ENCODE measurements at regions not wholly inside any gene's neighbourhood (a gene's known extent, or its start where the extent isn't known, plus 50 kb on each side); places are given as distances from the start of the nearest gene placed in this dataset.

DNA sequence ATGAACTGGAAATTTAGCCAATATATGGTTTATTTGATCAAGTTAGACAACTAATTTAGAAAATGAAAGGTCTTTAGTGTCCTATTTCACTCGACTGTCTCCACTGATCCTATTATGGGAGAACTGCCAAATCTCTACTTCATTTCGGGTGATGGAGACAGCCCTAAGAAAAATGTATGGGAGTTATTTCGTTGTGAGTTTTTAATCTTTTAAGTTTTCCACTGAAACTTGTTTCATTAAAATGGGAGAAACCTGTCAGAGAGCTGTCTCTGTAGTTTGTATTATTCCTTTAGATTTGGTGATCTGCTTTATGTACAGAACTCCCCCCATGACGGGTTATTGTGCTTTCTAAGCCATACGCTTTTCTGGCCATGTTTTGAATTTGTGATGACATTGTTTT lies 899.7 kb downstream of the ADGRL2 start:
- TF ChIP-seq TCF12 (IDR thresholded peaks at IDR 0.05; ENCODE audit: low read depth) (no peak), YY1 (IDR thresholded peaks at IDR 0.05; ENCODE audit: low read depth) (no peak), NFIC (IDR thresholded peaks at IDR 0.05) (no peak), EGR1 (IDR thresholded peaks at IDR 0.05) (no peak), TAF1 (IDR thresholded peaks at IDR 0.05; ENCODE audit: low read depth) (no peak), TEAD4 (IDR thresholded peaks at IDR 0.05) (no peak), RAD21 (IDR thresholded peaks at IDR 0.05; ENCODE audit: low read depth) (no peak), CREB1 (IDR thresholded peaks at IDR 0.05; ENCODE audit: low read depth) (no peak), FOXM1 (IDR thresholded peaks at IDR 0.05; ENCODE audit: borderline replicate concordance, low read depth) (no peak), CEBPB (IDR thresholded peaks at IDR 0.05) (no peak), ZBTB7A (IDR thresholded peaks at IDR 0.05; ENCODE audit: low read depth) (no peak), EP300 (IDR thresholded peaks at IDR 0.05; ENCODE audit: borderline replicate concordance) (no peak)
- TF ChIP-seq, protein P1, sequence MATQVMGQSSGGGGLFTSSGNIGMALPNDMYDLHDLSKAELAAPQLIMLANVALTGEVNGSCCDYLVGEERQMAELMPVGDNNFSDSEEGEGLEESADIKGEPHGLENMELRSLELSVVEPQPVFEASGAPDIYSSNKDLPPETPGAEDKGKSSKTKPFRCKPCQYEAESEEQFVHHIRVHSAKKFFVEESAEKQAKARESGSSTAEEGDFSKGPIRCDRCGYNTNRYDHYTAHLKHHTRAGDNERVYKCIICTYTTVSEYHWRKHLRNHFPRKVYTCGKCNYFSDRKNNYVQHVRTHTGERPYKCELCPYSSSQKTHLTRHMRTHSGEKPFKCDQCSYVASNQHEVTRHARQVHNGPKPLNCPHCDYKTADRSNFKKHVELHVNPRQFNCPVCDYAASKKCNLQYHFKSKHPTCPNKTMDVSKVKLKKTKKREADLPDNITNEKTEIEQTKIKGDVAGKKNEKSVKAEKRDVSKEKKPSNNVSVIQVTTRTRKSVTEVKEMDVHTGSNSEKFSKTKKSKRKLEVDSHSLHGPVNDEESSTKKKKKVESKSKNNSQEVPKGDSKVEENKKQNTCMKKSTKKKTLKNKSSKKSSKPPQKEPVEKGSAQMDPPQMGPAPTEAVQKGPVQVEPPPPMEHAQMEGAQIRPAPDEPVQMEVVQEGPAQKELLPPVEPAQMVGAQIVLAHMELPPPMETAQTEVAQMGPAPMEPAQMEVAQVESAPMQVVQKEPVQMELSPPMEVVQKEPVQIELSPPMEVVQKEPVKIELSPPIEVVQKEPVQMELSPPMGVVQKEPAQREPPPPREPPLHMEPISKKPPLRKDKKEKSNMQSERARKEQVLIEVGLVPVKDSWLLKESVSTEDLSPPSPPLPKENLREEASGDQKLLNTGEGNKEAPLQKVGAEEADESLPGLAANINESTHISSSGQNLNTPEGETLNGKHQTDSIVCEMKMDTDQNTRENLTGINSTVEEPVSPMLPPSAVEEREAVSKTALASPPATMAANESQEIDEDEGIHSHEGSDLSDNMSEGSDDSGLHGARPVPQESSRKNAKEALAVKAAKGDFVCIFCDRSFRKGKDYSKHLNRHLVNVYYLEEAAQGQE (IDR thresholded peaks at IDR 0.05; ENCODE audit: low read depth), result no peak
- TF ChIP-seq, protein P2, sequence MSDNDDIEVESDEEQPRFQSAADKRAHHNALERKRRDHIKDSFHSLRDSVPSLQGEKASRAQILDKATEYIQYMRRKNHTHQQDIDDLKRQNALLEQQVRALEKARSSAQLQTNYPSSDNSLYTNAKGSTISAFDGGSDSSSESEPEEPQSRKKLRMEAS (IDR thresholded peaks at IDR 0.05), result no peak
- TF ChIP-seq, protein P3, sequence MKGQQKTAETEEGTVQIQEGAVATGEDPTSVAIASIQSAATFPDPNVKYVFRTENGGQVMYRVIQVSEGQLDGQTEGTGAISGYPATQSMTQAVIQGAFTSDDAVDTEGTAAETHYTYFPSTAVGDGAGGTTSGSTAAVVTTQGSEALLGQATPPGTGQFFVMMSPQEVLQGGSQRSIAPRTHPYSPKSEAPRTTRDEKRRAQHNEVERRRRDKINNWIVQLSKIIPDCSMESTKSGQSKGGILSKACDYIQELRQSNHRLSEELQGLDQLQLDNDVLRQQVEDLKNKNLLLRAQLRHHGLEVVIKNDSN (IDR thresholded peaks at IDR 0.05), result no peak

DNA sequence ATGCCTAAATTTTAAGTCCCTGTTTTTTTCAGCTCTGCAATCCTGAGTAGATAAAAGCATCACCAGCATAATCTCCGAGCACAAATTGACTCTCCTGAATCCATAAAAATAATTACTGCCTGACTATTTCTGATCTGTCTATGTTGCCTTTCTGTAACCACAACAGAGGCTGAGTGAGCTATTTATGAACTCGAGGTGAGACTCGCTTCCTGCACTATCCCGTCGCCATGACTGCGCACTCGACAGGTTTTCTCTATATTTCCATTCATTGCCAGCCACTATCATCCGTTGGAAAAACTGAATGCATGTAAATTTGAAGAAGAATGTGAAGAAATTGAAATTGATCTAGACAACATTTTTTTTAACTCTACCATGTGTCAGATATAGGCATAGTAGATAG lies 897.2 kb downstream of the ADGRL2 start:
- TF ChIP-seq FOXM1 (IDR thresholded peaks at IDR 0.05; ENCODE audit: borderline replicate concordance, low read depth), result no peak
- no peak for TF ChIP-seq TAF1 (IDR thresholded peaks at IDR 0.05; ENCODE audit: low read depth)

DNA sequence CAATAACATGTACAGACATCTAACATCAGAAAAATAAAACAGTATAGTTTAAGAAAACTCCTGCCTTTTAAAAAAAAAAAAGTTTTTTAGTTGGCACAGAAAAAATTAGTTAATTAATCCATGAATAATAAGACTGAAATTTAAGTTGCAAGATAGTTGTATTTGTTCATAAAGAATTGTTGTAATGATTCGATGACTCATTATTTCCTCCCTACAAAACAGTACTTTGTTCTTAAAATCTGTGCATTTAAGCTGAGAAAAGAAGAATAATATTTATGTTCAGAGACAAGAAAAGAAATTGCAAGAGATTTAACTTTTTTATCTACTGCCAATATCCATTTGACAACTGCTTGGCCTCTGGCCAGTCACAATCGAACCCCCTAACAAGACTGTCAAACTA lies 894.7 kb downstream of the ADGRL2 start:
- TF ChIP-seq CREB1 (IDR thresholded peaks at IDR 0.05; ENCODE audit: low read depth) (no peak), RAD21 (IDR thresholded peaks at IDR 0.05; ENCODE audit: low read depth) (no peak), TAF1 (IDR thresholded peaks at IDR 0.05; ENCODE audit: low read depth) (no peak), FOXM1 (IDR thresholded peaks at IDR 0.05; ENCODE audit: borderline replicate concordance, low read depth) (no peak), TEAD4 (IDR thresholded peaks at IDR 0.05) (no peak), TCF12 (IDR thresholded peaks at IDR 0.05; ENCODE audit: low read depth) (no peak), EP300 (IDR thresholded peaks at IDR 0.05; ENCODE audit: borderline replicate concordance) (no peak), CEBPB (IDR thresholded peaks at IDR 0.05) (no peak), ZBTB7A (IDR thresholded peaks at IDR 0.05; ENCODE audit: low read depth) (no peak)
- TF ChIP-seq, protein P1 (IDR thresholded peaks at IDR 0.05; ENCODE audit: low read depth), result no peak
- TF ChIP-seq, protein P3 (IDR thresholded peaks at IDR 0.05), result no peak

DNA sequence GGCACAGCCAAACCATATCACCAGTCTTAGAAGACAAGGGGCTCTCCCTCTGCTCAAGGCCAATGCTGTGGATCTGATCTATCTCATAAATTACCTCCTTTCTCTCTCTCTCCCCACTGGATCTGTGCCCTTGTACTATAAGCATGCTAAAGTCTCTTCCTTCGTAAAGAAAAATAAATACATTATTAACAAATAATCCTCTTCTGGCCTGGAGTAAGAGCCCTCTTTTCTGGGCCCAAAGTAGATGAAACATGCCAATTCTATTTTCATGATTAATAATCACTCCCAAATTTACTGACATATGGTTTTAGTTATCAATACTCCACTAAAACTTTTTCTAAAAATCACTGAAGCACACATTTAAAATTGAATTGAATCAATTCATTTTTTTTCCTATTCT lies 889.7 kb downstream of the ADGRL2 start:
- TF ChIP-seq YY1 (IDR thresholded peaks at IDR 0.05; ENCODE audit: low read depth) (no peak), FOXM1 (IDR thresholded peaks at IDR 0.05; ENCODE audit: borderline replicate concordance, low read depth) (no peak), EP300 (IDR thresholded peaks at IDR 0.05; ENCODE audit: borderline replicate concordance) (no peak), CREB1 (IDR thresholded peaks at IDR 0.05; ENCODE audit: low read depth) (no peak), RAD21 (IDR thresholded peaks at IDR 0.05; ENCODE audit: low read depth) (no peak), TEAD4 (IDR thresholded peaks at IDR 0.05) (no peak), ZBTB7A (IDR thresholded peaks at IDR 0.05; ENCODE audit: low read depth) (no peak), EGR1 (IDR thresholded peaks at IDR 0.05) (no peak), TCF12 (IDR thresholded peaks at IDR 0.05; ENCODE audit: low read depth) (no peak), NFIC (IDR thresholded peaks at IDR 0.05) (no peak)
- TF ChIP-seq, protein P2 (IDR thresholded peaks at IDR 0.05), result no peak
- TF ChIP-seq, protein P1 (IDR thresholded peaks at IDR 0.05; ENCODE audit: low read depth), result no peak

DNA sequence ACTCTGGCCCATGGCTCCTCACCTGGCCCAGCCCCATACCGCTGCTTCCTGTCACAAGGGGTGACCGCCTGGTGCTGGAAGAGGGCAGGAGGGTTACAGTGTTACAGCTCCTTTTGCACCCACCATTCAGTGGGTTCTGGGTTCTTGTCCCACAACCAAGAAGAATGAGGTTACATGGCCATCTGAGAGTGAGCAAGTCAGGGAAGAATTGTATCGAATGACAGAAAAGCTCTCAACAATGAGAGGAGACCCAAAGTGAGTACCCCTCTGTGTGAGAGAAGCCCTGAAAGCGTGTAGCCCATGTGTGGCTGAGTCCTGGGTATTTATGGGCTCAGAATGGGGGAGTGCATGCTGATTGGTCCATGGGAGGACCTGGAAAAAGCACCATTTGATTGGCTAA lies 888.5 kb downstream of the ADGRL2 start:
- no peak for TF ChIP-seq CREB1 (IDR thresholded peaks at IDR 0.05; ENCODE audit: low read depth)
- TF ChIP-seq, protein P2 (IDR thresholded peaks at IDR 0.05), result no peak
- TF ChIP-seq TCF12 (IDR thresholded peaks at IDR 0.05; ENCODE audit: low read depth), result no peak
- no peak for TF ChIP-seq EP300 (IDR thresholded peaks at IDR 0.05; ENCODE audit: borderline replicate concordance)
- no peak for TF ChIP-seq TEAD4 (IDR thresholded peaks at IDR 0.05)
- TF ChIP-seq, protein P1 (IDR thresholded peaks at IDR 0.05; ENCODE audit: low read depth), result no peak
- no peak for TF ChIP-seq YY1 (IDR thresholded peaks at IDR 0.05; ENCODE audit: low read depth)
- TF ChIP-seq EGR1 (IDR thresholded peaks at IDR 0.05), result no peak
- TF ChIP-seq FOXM1 (IDR thresholded peaks at IDR 0.05; ENCODE audit: borderline replicate concordance, low read depth), result no peak
- TF ChIP-seq, protein P3 (IDR thresholded peaks at IDR 0.05), result no peak

Measured in Ishikawa (cell line).